IMR-90 (cell line): ENCODE measurements at regions not wholly inside any gene's neighbourhood (a gene's known extent, or its start where the extent isn't known, plus 50 kb on each side); places are given as distances from the start of the nearest gene placed in this dataset.

Experiments
- CEBPB ChIP-seq: IDR thresholded peaks from 2 replicates; pipeline ENCODE4 v1.6.1; 2012; ENCODE audit warnings: low read depth, low read length, improper control_type of control experiment
- ELK1 ChIP-seq: fragments of 150-350 bp; IDR thresholded peaks from 2 replicates; pipeline ENCODE4 v1.6.1; 2016; ENCODE audit warnings: low read depth, mild to moderate bottlenecking, low read length, moderate library complexity, borderline replicate concordance
- FOS ChIP-seq: fragments of 150-350 bp; IDR thresholded peaks from 2 replicates; pipeline ENCODE4 v1.6.1; 2016; ENCODE audit warnings: low read depth, low read length
- MAFK ChIP-seq: IDR thresholded peaks from 2 replicates; pipeline ENCODE4 v1.6.1; 2012; ENCODE audit warnings: low read depth, low read length, improper control_type of control experiment
- MAZ ChIP-seq: IDR thresholded peaks from 2 replicates; pipeline ENCODE4 v1.6.1; 2012; ENCODE audit warnings: low read depth, mild to moderate bottlenecking, low read length, improper control_type of control experiment, moderate library complexity, borderline replicate concordance
- MXI1 ChIP-seq: IDR thresholded peaks from 2 replicates; pipeline ENCODE4 v1.6.1; 2012; ENCODE audit warnings: low read depth, mild to moderate bottlenecking, low read length, moderate library complexity, borderline replicate concordance
- POLR2A ChIP-seq: IDR thresholded peaks from 2 replicates; pipeline ENCODE4 v1.6.1; 2012; ENCODE audit warnings: mild to moderate bottlenecking, low read depth, low read length
- RAD21 ChIP-seq: IDR thresholded peaks from 2 replicates; pipeline ENCODE4 v1.6.1; 2012; ENCODE audit warnings: low read length, improper control_type of control experiment
- RFX5 ChIP-seq: IDR thresholded peaks from 2 replicates; pipeline ENCODE4 v1.8.0; 2012; ENCODE audit warnings: low read depth, mild to moderate bottlenecking, low read length, moderate library complexity
- SMC3 ChIP-seq: fragments of 150-350 bp; IDR thresholded peaks from 2 replicates; pipeline ENCODE4 v1.6.1; 2016; ENCODE audit warnings: low read depth, mild to moderate bottlenecking, antibody characterized with exemption, low read length, moderate library complexity
- TF ChIP-seq, protein P1 (sequence below): conservative IDR thresholded peaks from 2 replicates; pipeline ENCODE4 v1.5.1; 2012; ENCODE audit warnings: mild to moderate bottlenecking, low read depth, low read length, improper control_type of control experiment
- TF ChIP-seq, protein P2 (sequence below): fragments of 150-350 bp; IDR thresholded peaks from 2 replicates; pipeline ENCODE4 v1.6.1; 2017; ENCODE audit warnings: mild to moderate bottlenecking, antibody characterized with exemption, low read length, low read depth

DNA sequence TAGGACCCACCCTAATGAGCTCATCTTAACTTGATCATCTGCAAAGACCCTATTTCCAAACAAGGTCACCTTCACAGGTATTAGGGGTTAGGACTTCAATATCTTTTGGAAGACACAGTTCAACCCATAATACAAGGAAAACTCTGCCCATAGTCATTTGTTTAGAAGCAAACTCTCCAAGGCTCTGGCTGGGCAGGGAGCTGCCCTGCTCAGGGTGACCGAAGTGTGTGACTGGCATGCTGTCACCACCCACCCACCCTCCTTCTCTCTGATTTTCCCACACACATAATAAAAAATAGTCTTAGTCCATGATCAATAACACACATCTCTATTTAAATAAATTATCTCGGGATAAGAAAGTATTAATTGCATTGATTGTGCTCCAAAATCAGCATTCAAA is 161.1 kb downstream of the KCTD15 start:
- TF ChIP-seq, protein P1, sequence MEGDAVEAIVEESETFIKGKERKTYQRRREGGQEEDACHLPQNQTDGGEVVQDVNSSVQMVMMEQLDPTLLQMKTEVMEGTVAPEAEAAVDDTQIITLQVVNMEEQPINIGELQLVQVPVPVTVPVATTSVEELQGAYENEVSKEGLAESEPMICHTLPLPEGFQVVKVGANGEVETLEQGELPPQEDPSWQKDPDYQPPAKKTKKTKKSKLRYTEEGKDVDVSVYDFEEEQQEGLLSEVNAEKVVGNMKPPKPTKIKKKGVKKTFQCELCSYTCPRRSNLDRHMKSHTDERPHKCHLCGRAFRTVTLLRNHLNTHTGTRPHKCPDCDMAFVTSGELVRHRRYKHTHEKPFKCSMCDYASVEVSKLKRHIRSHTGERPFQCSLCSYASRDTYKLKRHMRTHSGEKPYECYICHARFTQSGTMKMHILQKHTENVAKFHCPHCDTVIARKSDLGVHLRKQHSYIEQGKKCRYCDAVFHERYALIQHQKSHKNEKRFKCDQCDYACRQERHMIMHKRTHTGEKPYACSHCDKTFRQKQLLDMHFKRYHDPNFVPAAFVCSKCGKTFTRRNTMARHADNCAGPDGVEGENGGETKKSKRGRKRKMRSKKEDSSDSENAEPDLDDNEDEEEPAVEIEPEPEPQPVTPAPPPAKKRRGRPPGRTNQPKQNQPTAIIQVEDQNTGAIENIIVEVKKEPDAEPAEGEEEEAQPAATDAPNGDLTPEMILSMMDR = no peak
- no peak for TF ChIP-seq RFX5
- no peak for TF ChIP-seq MXI1
- no peak for TF ChIP-seq POLR2A
- TF ChIP-seq, protein P2, sequence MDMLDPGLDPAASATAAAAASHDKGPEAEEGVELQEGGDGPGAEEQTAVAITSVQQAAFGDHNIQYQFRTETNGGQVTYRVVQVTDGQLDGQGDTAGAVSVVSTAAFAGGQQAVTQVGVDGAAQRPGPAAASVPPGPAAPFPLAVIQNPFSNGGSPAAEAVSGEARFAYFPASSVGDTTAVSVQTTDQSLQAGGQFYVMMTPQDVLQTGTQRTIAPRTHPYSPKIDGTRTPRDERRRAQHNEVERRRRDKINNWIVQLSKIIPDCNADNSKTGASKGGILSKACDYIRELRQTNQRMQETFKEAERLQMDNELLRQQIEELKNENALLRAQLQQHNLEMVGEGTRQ = no peak
- TF ChIP-seq RAD21 = no peak
- no peak for TF ChIP-seq CEBPB
- no peak for TF ChIP-seq SMC3
- TF ChIP-seq FOS = no peak
- no peak for TF ChIP-seq MAFK
- no peak for TF ChIP-seq MAZ
- TF ChIP-seq ELK1 = no peak
